ENCODE measurements at regions not wholly inside any gene's neighbourhood (a gene's known extent, or its start where the extent isn't known, plus 50 kb on each side); places are given as distances from the start of the nearest gene placed in this dataset.
A peak's percentile ranks its signal among the peaks of the same experiment; 100 is the strongest.
"Not testable (repeated sequence)": the region's sequence is repeated elsewhere in the genome, so short reads cannot be mapped to it uniquely, and the experiment has no call there.

- TF ChIP-seq, protein P1, sequence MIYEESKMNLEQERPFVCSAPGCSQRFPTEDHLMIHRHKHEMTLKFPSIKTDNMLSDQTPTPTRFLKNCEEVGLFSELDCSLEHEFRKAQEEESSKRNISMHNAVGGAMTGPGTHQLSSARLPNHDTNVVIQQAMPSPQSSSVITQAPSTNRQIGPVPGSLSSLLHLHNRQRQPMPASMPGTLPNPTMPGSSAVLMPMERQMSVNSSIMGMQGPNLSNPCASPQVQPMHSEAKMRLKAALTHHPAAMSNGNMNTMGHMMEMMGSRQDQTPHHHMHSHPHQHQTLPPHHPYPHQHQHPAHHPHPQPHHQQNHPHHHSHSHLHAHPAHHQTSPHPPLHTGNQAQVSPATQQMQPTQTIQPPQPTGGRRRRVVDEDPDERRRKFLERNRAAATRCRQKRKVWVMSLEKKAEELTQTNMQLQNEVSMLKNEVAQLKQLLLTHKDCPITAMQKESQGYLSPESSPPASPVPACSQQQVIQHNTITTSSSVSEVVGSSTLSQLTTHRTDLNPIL (CRISPR knock-in tag; IDR thresholded peaks at IDR 0.05; ENCODE audit: low read depth), result peak; percentile 63; the same call in 1 of the 2 replicates
- TF ChIP-seq, protein P2, sequence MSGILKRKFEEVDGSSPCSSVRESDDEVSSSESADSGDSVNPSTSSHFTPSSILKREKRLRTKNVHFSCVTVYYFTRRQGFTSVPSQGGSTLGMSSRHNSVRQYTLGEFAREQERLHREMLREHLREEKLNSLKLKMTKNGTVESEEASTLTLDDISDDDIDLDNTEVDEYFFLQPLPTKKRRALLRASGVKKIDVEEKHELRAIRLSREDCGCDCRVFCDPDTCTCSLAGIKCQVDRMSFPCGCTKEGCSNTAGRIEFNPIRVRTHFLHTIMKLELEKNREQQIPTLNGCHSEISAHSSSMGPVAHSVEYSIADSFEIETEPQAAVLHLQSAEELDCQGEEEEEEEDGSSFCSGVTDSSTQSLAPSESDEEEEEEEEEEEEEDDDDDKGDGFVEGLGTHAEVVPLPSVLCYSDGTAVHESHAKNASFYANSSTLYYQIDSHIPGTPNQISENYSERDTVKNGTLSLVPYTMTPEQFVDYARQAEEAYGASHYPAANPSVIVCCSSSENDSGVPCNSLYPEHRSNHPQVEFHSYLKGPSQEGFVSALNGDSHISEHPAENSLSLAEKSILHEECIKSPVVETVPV (CRISPR knock-in tag; IDR thresholded peaks at IDR 0.05), result no peak
- no peak for TF ChIP-seq GLIS3 (CRISPR knock-in tag; IDR thresholded peaks at IDR 0.05)
- no peak for TF ChIP-seq ZNF565 (CRISPR knock-in tag; conservative IDR thresholded peaks at IDR 0.05; ENCODE audit: low read depth)
- TF ChIP-seq TOX (CRISPR knock-in tag; IDR thresholded peaks at IDR 0.05; ENCODE audit: borderline replicate concordance), result no peak
- TF ChIP-seq POU6F1 (CRISPR knock-in tag; IDR thresholded peaks at IDR 0.05; ENCODE audit: borderline replicate concordance, low read depth), result no peak; the same call in 1 of the 2 replicates
- peak; percentile 98 for TF ChIP-seq ZNF8 (CRISPR knock-in tag; IDR thresholded peaks at IDR 0.05)
- TF ChIP-seq ESRRG (CRISPR knock-in tag; IDR thresholded peaks at IDR 0.05), result peak; percentile 65; the same call in 1 of the 2 replicates
- TF ChIP-seq ZFP30 (CRISPR knock-in tag; IDR thresholded peaks at IDR 0.05), result no peak
- no peak for TF ChIP-seq OSR1 (CRISPR knock-in tag; IDR thresholded peaks at IDR 0.05)
- TF ChIP-seq ARNTL (CRISPR knock-in tag; IDR thresholded peaks at IDR 0.05; ENCODE audit: borderline replicate concordance, low read depth), result no peak
- TF ChIP-seq CSDC2 (CRISPR knock-in tag; IDR thresholded peaks at IDR 0.05), result no peak
- TF ChIP-seq ZNF70 (CRISPR knock-in tag; IDR thresholded peaks at IDR 0.05), result peak; percentile 95
Observed at GRCh38 chr21:38999161-38999560, 184.1 kb downstream of the PSMG1 start (continued).

DNA sequence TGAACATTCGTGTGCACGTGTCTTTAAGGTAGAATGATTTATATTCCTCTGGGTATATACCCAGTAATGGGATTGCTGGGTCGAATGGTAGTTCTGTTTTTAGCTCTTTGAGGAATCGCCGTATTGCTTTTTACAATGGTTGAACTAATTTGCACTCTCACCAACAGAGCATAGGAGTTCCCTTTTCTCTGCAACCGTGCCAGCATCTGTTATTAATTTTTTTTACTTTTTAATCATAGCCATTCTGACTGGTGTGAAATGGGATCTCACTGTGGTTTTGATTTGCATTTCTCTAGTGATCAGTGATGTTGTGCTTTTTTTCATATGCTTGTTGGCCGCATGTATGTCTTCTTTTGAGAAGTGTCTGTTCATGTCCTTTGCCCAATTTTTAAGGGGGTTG, 185.0 kb downstream of the PSMG1 start:
- ATAC-seq, result not testable (repeated sequence)

DNA sequence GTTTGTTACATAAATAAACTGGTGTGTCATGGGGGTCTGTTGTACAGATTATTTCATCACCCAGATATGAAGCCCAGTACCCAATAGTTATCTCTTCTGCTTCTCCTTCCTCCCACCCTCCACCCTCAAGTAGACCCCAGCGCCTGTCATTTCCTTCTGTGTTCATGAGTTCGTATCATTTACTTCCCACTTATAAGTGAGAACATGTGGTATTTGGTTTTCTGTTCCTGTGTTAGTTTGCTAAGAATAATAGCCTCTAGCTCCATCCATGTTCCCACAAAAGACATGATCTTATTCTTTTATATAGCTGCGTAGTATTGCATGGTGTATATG, 185.4 kb downstream of the PSMG1 start:
- ATAC-seq, result not testable (repeated sequence)

DNA sequence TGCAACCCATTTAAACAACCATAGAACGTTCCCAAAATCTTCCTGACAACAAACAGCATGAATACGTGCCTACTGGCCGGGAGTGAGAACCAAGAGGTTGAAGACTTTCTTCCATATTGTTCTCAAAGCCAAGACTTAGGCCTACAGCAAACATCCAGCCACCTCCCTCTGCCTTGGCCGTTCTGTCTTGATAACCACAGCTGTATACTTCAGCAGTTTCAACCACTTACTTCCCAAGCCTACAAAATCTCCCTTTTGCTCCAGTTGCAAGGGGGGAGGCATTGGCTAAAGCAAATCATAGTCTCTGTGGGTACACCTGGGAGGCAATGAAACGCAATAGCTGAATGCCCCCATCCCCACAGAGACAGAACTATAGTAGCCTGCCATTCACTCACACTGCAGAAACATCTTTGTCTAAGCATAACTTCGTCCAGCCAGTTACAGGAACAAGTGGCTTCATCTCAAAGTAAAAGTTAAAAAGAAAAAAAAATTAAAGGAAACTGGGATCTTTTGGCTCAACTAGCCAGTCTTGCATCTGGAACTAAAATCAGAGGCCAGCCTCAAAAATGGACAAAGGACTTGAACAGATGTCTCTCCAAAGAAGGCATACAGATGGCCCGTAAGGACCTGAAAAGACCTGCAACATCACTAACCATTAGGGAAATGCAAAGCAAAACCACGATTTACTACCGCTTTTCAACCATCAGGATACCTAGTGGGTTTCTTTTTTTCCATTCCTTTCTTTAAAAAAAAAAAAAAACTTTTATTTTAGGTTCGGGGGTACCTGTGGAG, 186.0 kb downstream of the PSMG1 start:
- TF ChIP-seq, protein P1 (CRISPR knock-in tag; IDR thresholded peaks at IDR 0.05; ENCODE audit: low read depth), result no peak
- TF ChIP-seq TOX (CRISPR knock-in tag; IDR thresholded peaks at IDR 0.05; ENCODE audit: borderline replicate concordance), result no peak
- no peak for TF ChIP-seq ZFP3 (CRISPR knock-in tag; IDR thresholded peaks at IDR 0.05)
- TF ChIP-seq TSHZ2 (CRISPR knock-in tag; IDR thresholded peaks at IDR 0.05), result no peak
- TF ChIP-seq PPARA (CRISPR knock-in tag; IDR thresholded peaks at IDR 0.05; ENCODE audit: borderline replicate concordance), result no peak
- TF ChIP-seq, protein P3, sequence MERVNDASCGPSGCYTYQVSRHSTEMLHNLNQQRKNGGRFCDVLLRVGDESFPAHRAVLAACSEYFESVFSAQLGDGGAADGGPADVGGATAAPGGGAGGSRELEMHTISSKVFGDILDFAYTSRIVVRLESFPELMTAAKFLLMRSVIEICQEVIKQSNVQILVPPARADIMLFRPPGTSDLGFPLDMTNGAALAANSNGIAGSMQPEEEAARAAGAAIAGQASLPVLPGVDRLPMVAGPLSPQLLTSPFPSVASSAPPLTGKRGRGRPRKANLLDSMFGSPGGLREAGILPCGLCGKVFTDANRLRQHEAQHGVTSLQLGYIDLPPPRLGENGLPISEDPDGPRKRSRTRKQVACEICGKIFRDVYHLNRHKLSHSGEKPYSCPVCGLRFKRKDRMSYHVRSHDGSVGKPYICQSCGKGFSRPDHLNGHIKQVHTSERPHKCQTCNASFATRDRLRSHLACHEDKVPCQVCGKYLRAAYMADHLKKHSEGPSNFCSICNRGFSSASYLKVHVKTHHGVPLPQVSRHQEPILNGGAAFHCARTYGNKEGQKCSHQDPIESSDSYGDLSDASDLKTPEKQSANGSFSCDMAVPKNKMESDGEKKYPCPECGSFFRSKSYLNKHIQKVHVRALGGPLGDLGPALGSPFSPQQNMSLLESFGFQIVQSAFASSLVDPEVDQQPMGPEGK (CRISPR knock-in tag; IDR thresholded peaks at IDR 0.05; ENCODE audit: borderline replicate concordance), result no peak
- no peak for ATAC-seq
